Lower lobe of right lung (tissue), 2 donors: ENCODE measurements at regions not wholly inside any gene's neighbourhood (a gene's known extent, or its start where the extent isn't known, plus 50 kb on each side); places are given as distances from the start of the nearest gene placed in this dataset.

Experiments used
- ATAC-seq, 2 donors: fragments of 200-7000 bp; cut with Tn5 transposase; one replicate each; pipeline ENCODE4 v1.9.1; 2020 to 2022; ENCODE audit warnings: mild to moderate bottlenecking in 2 of 2, moderate library complexity in 2 of 2
- DNase-seq: peaks from one replicate; pipeline ENCODE4 v3.0.0-alpha.2; 2020
- H3K27ac ChIP-seq: fragments of 200-600 bp; one replicate; pipeline ENCODE4 v1.8.0; 2022
- H3K27me3 ChIP-seq: fragments of 200-600 bp; one replicate; pipeline ENCODE4 v1.8.0; 2022; ENCODE audit warnings: low read depth
- H3K36me3 ChIP-seq: fragments of 200-600 bp; one replicate; pipeline ENCODE4 v1.8.0; 2022; ENCODE audit warnings: mild to moderate bottlenecking
- H3K4me1 ChIP-seq: fragments of 200-600 bp; one replicate; pipeline ENCODE4 v1.8.0; 2022
- H3K4me3 ChIP-seq: fragments of 200-600 bp; one replicate; pipeline ENCODE4 v1.8.0; 2022; ENCODE audit warnings: mild to moderate bottlenecking
- H3K9me3 ChIP-seq: fragments of 200-600 bp; one replicate; pipeline ENCODE4 v1.8.0; 2022
- CTCF ChIP-seq: fragments of 200-600 bp; IDR thresholded peaks from one replicate; pipeline ENCODE4 v1.8.0; 2022; ENCODE audit warnings: antibody characterized with exemption, mild to moderate bottlenecking
- intact Hi-C: fragments of 100-400 bp; cut with DNase I; formaldehyde crosslinking; loops from one replicate; pipeline ENCODE4 v1.11.0; 2022
- donor health status: DM: no; HTN: yes; CAD: no; lungs with severe emphysema.

DNA sequence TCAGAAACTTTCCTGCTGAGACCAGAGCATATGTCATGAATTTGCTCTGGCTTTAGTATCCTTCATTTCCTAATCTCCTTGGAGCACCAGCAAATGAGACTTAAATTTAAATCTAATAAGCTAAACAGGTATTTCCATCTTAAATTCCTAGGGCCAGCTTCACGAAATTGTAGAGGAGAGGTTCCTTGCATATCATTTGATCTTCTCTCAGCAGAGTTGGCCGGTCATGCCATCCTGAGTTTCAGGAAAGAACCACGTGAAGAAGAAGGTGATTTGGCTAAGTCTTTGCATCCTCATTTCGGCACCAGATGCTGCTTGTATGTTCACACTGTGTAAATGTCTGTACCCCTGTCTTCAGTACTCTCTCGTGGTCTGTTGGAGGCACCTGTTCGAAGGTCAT is 370.4 kb upstream of the NBEA start:
- DNase-seq (no peak), ATAC-seq (no peak)
- Histone ChIP-seq H3K27ac (no peak overlapping the region), H3K4me1 (no peaks in the 10 kb centered on the region), H3K36me3 (no peaks in the 10 kb centered on the region), H3K9me3 (no peaks in the 10 kb centered on the region), H3K27me3 (no peaks in the 10 kb centered on the region), H3K4me3 (no peak overlapping the region)
- TF ChIP-seq CTCF: no peak
- intact Hi-C loops: no loop called here

DNA sequence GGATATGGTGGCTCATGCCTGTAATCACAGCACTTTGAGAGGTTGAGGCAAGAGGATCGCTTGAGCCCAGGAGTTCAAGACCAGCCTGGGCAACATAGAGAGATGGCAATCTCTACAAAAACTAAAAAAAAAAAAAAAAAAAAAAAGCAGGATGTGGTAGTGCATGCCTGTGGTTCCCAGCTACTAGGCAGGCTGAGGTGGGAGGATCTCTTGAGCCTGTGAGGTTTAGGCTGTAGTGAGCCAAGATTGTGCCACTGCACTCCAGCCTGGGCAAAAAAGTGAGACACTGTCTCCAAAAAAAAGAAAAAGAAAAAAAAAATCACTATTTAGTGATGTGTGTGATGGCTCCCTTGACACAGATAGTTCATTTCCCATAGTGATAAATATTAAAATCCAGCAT is 365.0 kb upstream of the NBEA start:
- no peak overlapping the region for H3K27ac ChIP-seq
- no peak for TF ChIP-seq CTCF
- intact Hi-C loops: no loop called here
- no peaks in the 10 kb centered on the region for H3K27me3 ChIP-seq
- H3K36me3 ChIP-seq: no peaks in the 10 kb centered on the region
- ATAC-seq (no peak), DNase-seq (no peak)
- H3K4me1 ChIP-seq: no peaks in the 10 kb centered on the region
- no peaks in the 10 kb centered on the region for H3K9me3 ChIP-seq
- H3K4me3 ChIP-seq: no peak overlapping the region

DNA sequence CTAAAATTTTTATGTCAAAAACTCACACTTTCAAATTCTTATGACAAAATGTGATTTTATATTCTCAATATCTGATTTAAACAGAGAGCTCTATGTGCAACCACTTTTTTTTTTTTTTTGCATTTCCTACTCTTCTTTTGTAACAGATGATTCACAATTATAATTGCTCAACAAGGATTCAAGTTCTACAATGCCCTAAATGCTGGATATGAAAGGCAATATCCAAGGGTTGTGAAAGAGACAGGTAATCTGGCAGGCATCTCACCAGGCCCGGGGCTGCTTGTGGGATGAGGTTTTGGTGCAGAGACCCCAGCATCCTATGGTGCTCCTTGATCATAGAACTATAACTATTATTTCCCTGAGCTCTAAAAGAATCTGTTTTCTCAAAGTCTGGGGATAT is 363.6 kb upstream of the NBEA start:
- DNase-seq (no peak), ATAC-seq (no peak)
- no peaks in the 10 kb centered on the region for H3K27me3 ChIP-seq

DNA sequence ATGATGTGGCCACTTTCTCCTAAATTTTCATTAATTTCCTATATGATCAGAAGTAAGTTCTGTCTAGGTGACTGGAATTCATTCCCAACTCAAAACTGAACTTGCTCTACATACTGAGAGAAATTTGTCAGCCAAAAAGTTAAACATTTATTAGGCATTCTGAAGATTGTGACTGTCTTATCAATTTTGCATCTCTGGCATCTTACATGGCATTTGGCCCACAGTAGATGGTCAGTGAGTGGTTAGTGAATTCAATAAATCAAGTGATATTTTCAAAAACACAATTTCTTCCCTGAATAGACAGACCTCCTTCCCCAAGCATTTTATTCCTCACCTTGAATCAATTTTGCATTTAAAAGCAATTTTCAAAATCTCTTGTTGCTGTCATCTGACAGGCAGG is 363.2 kb upstream of the NBEA start:
- no peak for DNase-seq
- no peak for ATAC-seq
- no peaks in the 10 kb centered on the region for H3K9me3 ChIP-seq
- TF ChIP-seq CTCF: no peak
- no peaks in the 10 kb centered on the region for H3K27me3 ChIP-seq
- no peak overlapping the region for H3K4me3 ChIP-seq
- H3K4me1 ChIP-seq: no peaks in the 10 kb centered on the region
- no peak overlapping the region for H3K27ac ChIP-seq
- H3K36me3 ChIP-seq: no peaks in the 10 kb centered on the region
- intact Hi-C loops: no loop called here

More for the DNA sequence above, 363.6 kb upstream of the NBEA start:
- H3K27ac ChIP-seq: no peak overlapping the region
- H3K36me3 ChIP-seq: no peaks in the 10 kb centered on the region
- H3K4me1 ChIP-seq: no peaks in the 10 kb centered on the region
- intact Hi-C loops: no loop called here
- no peak for TF ChIP-seq CTCF
- H3K9me3 ChIP-seq: no peaks in the 10 kb centered on the region
- no peak overlapping the region for H3K4me3 ChIP-seq

- intact Hi-C loops: no loop called here
- Histone ChIP-seq H3K27ac (no peak overlapping the region), H3K4me1 (no peaks in the 10 kb centered on the region), H3K36me3 (no peaks in the 10 kb centered on the region), H3K9me3 (no peaks in the 10 kb centered on the region), H3K4me3 (no peak overlapping the region), H3K27me3 (no peaks in the 10 kb centered on the region)
- TF ChIP-seq CTCF: no peak
- DNase-seq (no peak), ATAC-seq (no peak)
These were observed 358.9 kb upstream of the NBEA start for GRCh38 chr13:34583181-34583580.

- intact Hi-C loops: no loop called here
- H3K27ac ChIP-seq: no peak overlapping the region
- no peaks in the 10 kb centered on the region for H3K27me3 ChIP-seq
- DNase-seq (no peak), ATAC-seq (no peak)
- no peaks in the 10 kb centered on the region for H3K4me1 ChIP-seq
- no peaks in the 10 kb centered on the region for H3K9me3 ChIP-seq
- H3K4me3 ChIP-seq: no peak overlapping the region
- H3K36me3 ChIP-seq: no peaks in the 10 kb centered on the region
- no peak for TF ChIP-seq CTCF
These were observed 354.5 kb upstream of the NBEA start for GRCh38 chr13:34587576-34587975.
